Lung (tissue), 11 donors: ENCODE measurements at regions not wholly inside any gene's neighbourhood (a gene's known extent, or its start where the extent isn't known, plus 50 kb on each side); places are given as distances from the start of the nearest gene placed in this dataset.

ENCODE experiments used
- ATAC-seq: fragments of 200-7000 bp; cut with Tn5 transposase; one replicate; pipeline ENCODE4 v1.9.1; 2020; ENCODE audit warnings: moderate number of reproducible peaks; ENCODE audit not compliant: insufficient read depth, low FRiP score
- DNase-seq, 3 donors: peaks; one replicate each; pipeline ENCODE4 v3.0.0-alpha.2; 2013 to 2017
- H3K27ac ChIP-seq, 2 donors: one replicate each; pipeline ENCODE4 v1.5.1; 2013; ENCODE audit warnings: mild to moderate bottlenecking in 2 of 2, moderate library complexity in 2 of 2, control low read depth in 1 of 2, inconsistent platforms in 1 of 2, low read depth in 1 of 2, low read length in 1 of 2
- H3K27me3 ChIP-seq, 3 donors: one replicate each; pipeline ENCODE4 v1.5.1; 2013; ENCODE audit warnings: low read length in 2 of 3; ENCODE audit not compliant: control insufficient read depth in 3 of 3, insufficient read depth in 3 of 3
- H3K36me3 ChIP-seq, 4 donors: one replicate each; pipeline ENCODE4 v1.5.1; 2013; ENCODE audit warnings: low read length in 4 of 4, mild to moderate bottlenecking in 1 of 4, moderate library complexity in 1 of 4; ENCODE audit not compliant: control insufficient read depth in 4 of 4, insufficient read depth in 4 of 4
- H3K4me1 ChIP-seq, 5 donors: one replicate each; pipeline ENCODE4 v1.5.1; 2013; ENCODE audit warnings: low read length in 5 of 5, mild to moderate bottlenecking in 2 of 5, moderate library complexity in 1 of 5; ENCODE audit not compliant: control insufficient read depth in 5 of 5, insufficient read depth in 5 of 5
- H3K4me3 ChIP-seq: one replicate; pipeline ENCODE4 v1.5.1; 2013; ENCODE audit warnings: mild to moderate bottlenecking, control low read depth, moderate library complexity
- H3K9ac ChIP-seq, 2 donors: one replicate each; pipeline ENCODE4 v1.5.1; 2013; ENCODE audit warnings: low read length in 2 of 2, control low read depth in 1 of 2; ENCODE audit not compliant: insufficient read depth in 1 of 2
- H3K9me3 ChIP-seq, 4 donors: one replicate each; pipeline ENCODE4 v1.5.1; 2013; ENCODE audit warnings: low read length in 3 of 4, mild to moderate bottlenecking in 1 of 4, moderate library complexity in 1 of 4; ENCODE audit not compliant: control insufficient read depth in 4 of 4, insufficient read depth in 3 of 4
- WGBS, 2 donors: extraction: QIAGEN DNeasy Blood & Tissue Kit; methylation state at CpG; one replicate each; pipeline ENCODE4 v1.1.7; 2013; 5-methylcytosine and 5-hydroxymethylcytosine counted together
- TF ChIP-seq, protein P1 (sequence below): IDR thresholded peaks from 2 replicates; pipeline ENCODE4 v1.5.1; 2012; ENCODE audit warnings: mild to moderate bottlenecking; ENCODE audit errors: control extremely low read depth, extremely low read depth
- donor health status: control.
- donor health status: control.
- donor health status: Bipolar disorder and iron deficiency.
- donor health status: healthy.
- donor health status: DM: yes; HTN: yes; CAD: no.

DNA sequence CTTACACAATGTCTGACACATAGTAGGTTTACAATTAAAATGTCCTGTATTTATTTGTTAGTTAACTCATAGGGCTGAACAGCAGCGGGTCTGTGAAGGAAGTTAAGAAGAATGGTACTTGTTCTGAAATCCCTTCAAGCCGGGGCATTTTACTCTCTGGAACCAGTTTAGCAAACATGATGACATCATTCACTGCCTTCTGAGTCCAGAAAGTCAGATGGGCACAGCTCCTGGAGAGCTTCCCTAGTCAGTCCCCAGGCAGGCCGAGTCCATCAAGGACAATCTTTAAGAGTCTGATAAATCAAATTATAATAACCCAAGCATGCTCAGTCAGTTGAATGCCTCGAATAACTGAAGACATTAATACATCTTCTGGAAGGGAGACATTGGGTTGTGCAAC, 125.4 kb upstream of the DAB1 start:
- DNase-seq (no peak), ATAC-seq (no peak)
- TF ChIP-seq, protein P1, sequence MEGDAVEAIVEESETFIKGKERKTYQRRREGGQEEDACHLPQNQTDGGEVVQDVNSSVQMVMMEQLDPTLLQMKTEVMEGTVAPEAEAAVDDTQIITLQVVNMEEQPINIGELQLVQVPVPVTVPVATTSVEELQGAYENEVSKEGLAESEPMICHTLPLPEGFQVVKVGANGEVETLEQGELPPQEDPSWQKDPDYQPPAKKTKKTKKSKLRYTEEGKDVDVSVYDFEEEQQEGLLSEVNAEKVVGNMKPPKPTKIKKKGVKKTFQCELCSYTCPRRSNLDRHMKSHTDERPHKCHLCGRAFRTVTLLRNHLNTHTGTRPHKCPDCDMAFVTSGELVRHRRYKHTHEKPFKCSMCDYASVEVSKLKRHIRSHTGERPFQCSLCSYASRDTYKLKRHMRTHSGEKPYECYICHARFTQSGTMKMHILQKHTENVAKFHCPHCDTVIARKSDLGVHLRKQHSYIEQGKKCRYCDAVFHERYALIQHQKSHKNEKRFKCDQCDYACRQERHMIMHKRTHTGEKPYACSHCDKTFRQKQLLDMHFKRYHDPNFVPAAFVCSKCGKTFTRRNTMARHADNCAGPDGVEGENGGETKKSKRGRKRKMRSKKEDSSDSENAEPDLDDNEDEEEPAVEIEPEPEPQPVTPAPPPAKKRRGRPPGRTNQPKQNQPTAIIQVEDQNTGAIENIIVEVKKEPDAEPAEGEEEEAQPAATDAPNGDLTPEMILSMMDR: no peak
- Histone ChIP-seq H3K9me3 (no peaks in the 10 kb centered on the region), H3K9ac (no peak overlapping the region), H3K36me3 (no peaks in the 10 kb centered on the region), H3K4me3 (no peak overlapping the region), H3K27me3 (peaks cover 0 to 6% (median 0%) of the 10 kb centered on the region in 3 donors), H3K4me1 (no peaks in the 10 kb centered on the region), H3K27ac (no peak overlapping the region)
- WGBS, 2 donors: 69 to 73% methylated on average over 4 of the region's 4 CpGs

DNA sequence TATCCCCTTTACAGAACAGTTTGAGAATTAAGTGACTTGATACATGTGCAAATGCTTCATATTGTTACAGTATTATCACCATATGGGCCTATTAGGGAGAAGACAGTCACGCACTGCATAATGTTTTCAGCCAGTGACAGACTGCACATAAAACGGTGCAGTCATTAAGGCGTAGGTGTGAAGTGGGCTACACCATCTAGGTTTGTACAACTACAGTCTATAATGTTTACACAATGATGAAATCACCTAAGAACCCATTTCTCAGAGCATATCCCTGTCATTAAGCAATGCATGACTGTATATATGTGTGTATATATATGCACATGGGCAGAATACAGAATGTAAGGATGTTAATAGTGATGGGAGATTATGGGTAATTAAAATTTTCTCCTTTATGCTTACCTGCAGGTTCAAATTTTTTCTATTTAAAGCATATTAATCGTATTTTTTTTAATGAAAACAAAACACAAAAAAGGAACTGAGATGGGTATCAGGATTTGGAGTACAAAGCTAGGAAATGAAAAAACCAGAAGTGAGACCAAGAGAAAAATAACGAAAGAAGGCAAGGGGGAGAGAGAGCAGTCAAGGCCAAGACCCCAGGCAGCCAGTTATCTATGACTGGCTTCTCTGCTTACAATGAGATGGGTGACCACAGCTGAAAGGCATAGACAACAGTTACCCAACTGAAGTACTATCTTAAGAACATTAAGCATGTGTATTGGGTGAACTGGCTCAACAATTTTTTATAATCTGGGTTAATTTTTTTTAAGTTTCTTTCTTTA, 122.9 kb upstream of the DAB1 start:
- 64 to 67% methylated on average over 5 of the region's 5 CpGs for WGBS, 2 donors
- H3K9me3 ChIP-seq: no peaks in the 10 kb centered on the region

DNA sequence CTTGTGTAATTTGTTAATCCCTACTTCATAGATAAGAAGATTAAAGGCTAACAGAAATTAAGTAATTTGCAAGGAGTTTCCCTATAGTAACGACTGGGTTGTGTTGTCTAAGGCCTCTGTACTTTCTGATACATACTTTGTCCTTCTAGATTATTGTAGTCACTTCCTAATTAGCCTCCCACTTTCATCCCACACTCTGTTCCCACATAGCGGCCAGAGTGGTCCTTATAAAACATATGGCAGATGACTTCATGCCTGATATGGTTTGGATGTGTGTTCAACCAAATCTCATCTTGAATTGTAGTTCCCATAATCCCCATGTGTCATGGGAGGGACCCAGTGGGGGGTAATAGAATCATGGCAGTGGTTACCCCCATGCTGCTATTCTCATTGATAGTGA, 120.5 kb upstream of the DAB1 start:
- Histone ChIP-seq H3K27me3 (no peaks in the 10 kb centered on the region), H3K36me3 (no peaks in the 10 kb centered on the region), H3K9me3 (no peaks in the 10 kb centered on the region), H3K4me3 (no peak overlapping the region), H3K9ac (no peak overlapping the region), H3K4me1 (no peaks in the 10 kb centered on the region), H3K27ac (no peak overlapping the region)
- ATAC-seq (no peak), DNase-seq (no peak)
- TF ChIP-seq, protein P1: no peak
- 34 to 40% methylated on average over 2 of the region's 2 CpGs for WGBS, 2 donors

More for the DNA sequence above, 122.9 kb upstream of the DAB1 start:
- TF ChIP-seq, protein P1: no peak
- no peak for DNase-seq
- Histone ChIP-seq H3K9ac (no peak overlapping the region), H3K4me3 (no peak overlapping the region), H3K4me1 (no peaks in the 10 kb centered on the region), H3K27me3 (no peaks in the 10 kb centered on the region), H3K36me3 (no peaks in the 10 kb centered on the region), H3K27ac (no peak overlapping the region)
- no peak for ATAC-seq
